HEK293T (cell line): ENCODE measurements at regions not wholly inside any gene's neighbourhood (a gene's known extent, or its start where the extent isn't known, plus 50 kb on each side); places are given as distances from the start of the nearest gene placed in this dataset.
"Not testable (repeated sequence)": the region's sequence is repeated elsewhere in the genome, so short reads cannot be mapped to it uniquely, and the experiment has no call there.

ENCODE experiments used
- CTBP1 ChIP-seq: fragments of 450-650 bp; IDR thresholded peaks from 2 replicates; pipeline ENCODE4 v1.6.1; 2016; ENCODE audit warnings: borderline replicate concordance
- ELF4 ChIP-seq: fragments of 450-650 bp; IDR thresholded peaks from 2 replicates; pipeline ENCODE4 v1.6.1; 2017; ENCODE audit warnings: antibody characterized with exemption
- FOXK2 ChIP-seq: fragments of 450-650 bp; IDR thresholded peaks from 2 replicates; pipeline ENCODE4 v1.6.1; 2016; ENCODE audit warnings: mild to moderate bottlenecking
- FOXM1 ChIP-seq: fragments of 450-650 bp; IDR thresholded peaks from 2 replicates; pipeline ENCODE4 v1.6.1; 2017; ENCODE audit warnings: mild to moderate bottlenecking, borderline replicate concordance
- TF ChIP-seq, protein P1 (sequence below): fragments of 450-650 bp; IDR thresholded peaks from 2 replicates; pipeline ENCODE4 v1.6.1; 2016

DNA sequence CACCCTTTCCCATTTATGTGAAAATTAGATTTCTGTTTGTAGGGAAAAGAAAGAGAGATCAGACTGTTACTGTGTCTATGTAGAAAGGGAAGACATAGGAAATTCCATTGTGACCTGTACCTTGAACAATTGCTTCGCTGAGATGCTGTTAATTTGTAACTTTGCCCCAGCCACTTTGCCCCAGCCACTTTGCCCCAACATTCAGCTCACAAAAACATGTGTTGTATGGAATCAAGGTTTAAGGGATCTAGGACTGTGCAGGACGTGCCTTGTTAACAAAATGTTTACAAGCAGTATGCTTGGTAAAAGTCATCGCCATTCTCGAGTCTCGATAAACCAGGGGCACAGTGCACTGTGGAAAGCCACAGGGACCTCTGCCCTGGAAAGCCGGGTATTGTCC, 193.5 kb downstream of the CCDC74A start:
- not testable (repeated sequence) for TF ChIP-seq FOXM1, CTBP1, FOXK2, ELF4
- TF ChIP-seq, protein P1, sequence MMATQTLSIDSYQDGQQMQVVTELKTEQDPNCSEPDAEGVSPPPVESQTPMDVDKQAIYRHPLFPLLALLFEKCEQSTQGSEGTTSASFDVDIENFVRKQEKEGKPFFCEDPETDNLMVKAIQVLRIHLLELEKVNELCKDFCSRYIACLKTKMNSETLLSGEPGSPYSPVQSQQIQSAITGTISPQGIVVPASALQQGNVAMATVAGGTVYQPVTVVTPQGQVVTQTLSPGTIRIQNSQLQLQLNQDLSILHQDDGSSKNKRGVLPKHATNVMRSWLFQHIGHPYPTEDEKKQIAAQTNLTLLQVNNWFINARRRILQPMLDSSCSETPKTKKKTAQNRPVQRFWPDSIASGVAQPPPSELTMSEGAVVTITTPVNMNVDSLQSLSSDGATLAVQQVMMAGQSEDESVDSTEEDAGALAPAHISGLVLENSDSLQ, result not testable (repeated sequence)
